ENCODE measurements at regions not wholly inside any gene's neighbourhood (a gene's known extent, or its start where the extent isn't known, plus 50 kb on each side); places are given as distances from the start of the nearest gene placed in this dataset.

- no peak for TF ChIP-seq CTCF (IDR thresholded peaks at IDR 0.05; ENCODE audit: low read depth, low read length, missing input control)
- no peak for TF ChIP-seq TAF1 (conservative IDR thresholded peaks at IDR 0.05)
- no peak for TF ChIP-seq MAX (IDR thresholded peaks at IDR 0.05)
- TF ChIP-seq SP1 (IDR thresholded peaks at IDR 0.05), result no peak
Measured at GRCh38 chr4:86497131-86497530, 97.0 kb upstream of the PTPN13 start.
